ENCODE measurements at regions not wholly inside any gene's neighbourhood (a gene's known extent, or its start where the extent isn't known, plus 50 kb on each side); places are given as distances from the start of the nearest gene placed in this dataset.

DNA sequence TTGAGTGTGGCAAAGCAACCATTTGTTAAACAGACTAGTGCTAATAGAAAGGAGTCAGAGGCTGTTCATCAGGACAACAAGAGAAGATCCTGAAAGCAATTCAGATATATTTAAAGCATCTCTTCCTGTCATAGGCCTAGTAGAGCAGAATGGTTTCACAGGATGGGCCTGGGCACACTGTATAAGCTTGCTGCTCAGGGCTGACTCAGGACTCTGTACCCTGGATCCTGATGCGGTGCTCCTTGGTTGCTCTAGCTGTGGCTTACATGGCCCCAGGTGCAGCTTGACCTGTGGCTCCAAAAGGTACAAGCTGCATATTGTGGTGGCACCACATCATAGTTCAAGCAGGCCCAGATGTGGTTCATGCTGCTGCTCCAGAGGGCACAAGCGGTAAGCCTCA, 313.4 kb downstream of the ETNK1 start:
- DNase-seq, result no peak
- no peak overlapping the region for H3K27ac Mint-ChIP-seq
- no peaks in the 10 kb centered on the region for H3K4me1 Mint-ChIP-seq
- H3K27me3 Mint-ChIP-seq (ENCODE audit: low read depth in 3 of 3), result no peaks in the 10 kb centered on the region
- H3K4me3 Mint-ChIP-seq, result no peak overlapping the region
- peaks cover 2 to 6% (median 2%) of the 10 kb centered on the region in 6 donors for H3K9me3 Mint-ChIP-seq
- H3K36me3 Mint-ChIP-seq, result no peaks in the 10 kb centered on the region

DNA sequence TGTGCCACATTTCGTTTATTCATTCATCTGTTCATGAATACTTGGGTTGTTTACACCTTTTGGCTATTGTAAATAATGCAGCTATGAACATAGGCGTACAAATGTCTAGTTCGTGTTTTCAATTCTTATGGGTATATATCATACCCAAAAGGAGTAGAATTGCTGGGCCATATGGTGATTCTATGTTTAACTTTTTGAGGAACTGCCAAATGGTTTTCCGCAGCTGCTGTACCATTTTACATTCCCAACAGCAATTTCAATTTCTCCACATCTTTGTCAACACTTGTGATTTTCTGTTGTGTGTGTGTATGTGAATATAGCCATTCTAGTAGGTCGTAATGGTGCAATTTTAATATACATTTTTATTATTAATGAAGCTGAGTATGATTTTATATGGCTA, 326.2 kb downstream of the ETNK1 start:
- H3K36me3 Mint-ChIP-seq, result no peaks in the 10 kb centered on the region
- no peak for DNase-seq
- no peak overlapping the region for H3K27ac Mint-ChIP-seq
- peaks cover 0 to 4% (median 2%) of the 10 kb centered on the region in 6 donors for H3K9me3 Mint-ChIP-seq
- H3K4me1 Mint-ChIP-seq, result no peaks in the 10 kb centered on the region
- no peak overlapping the region for H3K4me3 Mint-ChIP-seq
- H3K27me3 Mint-ChIP-seq (ENCODE audit: low read depth in 3 of 3), result peaks cover 0 to 2% (median 0%) of the 10 kb centered on the region in 3 donors

DNA sequence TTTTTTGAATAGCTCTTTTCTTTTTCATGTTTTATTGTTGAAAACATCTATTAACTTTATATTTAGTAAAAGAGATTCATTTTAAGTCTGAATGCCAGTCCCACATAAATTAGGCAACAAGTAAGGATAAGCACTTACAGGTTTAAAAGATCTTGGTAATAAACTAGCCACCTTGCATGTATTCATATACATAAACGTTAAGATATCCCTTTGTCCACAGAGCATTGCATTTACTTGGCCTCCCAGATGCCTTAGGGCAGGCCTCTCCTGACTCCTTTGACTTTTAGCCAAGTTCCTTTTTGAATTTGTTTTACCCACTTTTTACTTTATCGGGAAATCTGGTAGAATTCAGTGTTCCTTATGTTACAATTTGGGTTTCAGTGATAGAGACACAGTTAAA, 331.7 kb downstream of the ETNK1 start:
- Mint-ChIP-seq H3K9me3 (peaks cover 0 to 5% (median 4%) of the 10 kb centered on the region in 6 donors), H3K27ac (no peak overlapping the region), H3K36me3 (no peaks in the 10 kb centered on the region), H3K4me1 (no peaks in the 10 kb centered on the region), H3K4me3 (no peak overlapping the region), H3K27me3 (ENCODE audit: low read depth in 3 of 3) (peaks cover 0 to 3% (median 2%) of the 10 kb centered on the region in 3 donors)
- DNase-seq, result no peak

DNA sequence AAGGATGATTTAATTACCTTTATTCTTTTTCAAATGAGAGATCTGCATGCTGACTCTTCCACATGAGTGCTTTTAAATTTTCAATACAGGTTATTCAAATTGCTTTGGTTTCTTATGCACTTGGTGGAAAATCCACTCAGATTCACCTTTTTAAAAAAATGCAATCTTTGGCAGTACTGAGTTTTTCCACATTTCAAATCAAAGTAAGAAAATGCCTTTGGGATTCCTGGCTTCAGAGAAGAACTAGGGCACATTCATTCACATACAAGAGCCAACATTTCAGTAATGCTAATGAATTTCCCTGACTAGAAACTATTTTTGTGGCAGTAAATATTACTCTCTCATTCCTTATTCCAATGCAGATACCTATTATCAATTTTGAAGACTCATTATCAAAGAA, 342.2 kb downstream of the ETNK1 start:
- Mint-ChIP-seq H3K27ac (no peak overlapping the region), H3K36me3 (peaks cover 0 to 3% (median 0%) of the 10 kb centered on the region in 3 donors), H3K9me3 (peaks cover 0 to 3% (median 0%) of the 10 kb centered on the region in 6 donors), H3K4me3 (no peak overlapping the region), H3K27me3 (ENCODE audit: low read depth in 3 of 3) (peaks cover 0 to 3% (median 0%) of the 10 kb centered on the region in 3 donors), H3K4me1 (no peaks in the 10 kb centered on the region)
- no peak for DNase-seq

DNA sequence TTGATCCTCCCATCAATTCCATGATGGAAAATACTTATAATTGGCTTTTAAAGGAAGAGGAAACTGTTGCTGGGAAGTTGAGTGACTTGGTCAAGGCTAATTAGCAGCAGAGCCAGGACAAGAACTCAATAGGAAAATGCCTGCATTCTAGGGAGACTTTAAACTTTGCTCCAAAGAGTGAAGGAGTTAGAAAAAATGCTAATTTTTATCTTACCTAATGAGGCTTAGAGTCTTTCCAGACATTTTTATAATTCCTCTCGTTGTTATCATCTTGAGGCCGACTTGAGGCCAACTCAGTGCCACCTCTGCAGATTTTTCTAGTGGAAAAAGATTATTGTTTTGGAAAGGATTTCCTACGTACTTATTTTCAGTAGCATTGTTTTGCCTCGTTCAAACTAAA, 344.6 kb downstream of the ETNK1 start:
- Mint-ChIP-seq H3K27me3 (ENCODE audit: low read depth in 3 of 3) (peaks cover 0 to 3% (median 3%) of the 10 kb centered on the region in 3 donors), H3K4me1 (no peaks in the 10 kb centered on the region), H3K27ac (no peak overlapping the region), H3K36me3 (peaks cover 0 to 3% (median 0%) of the 10 kb centered on the region in 3 donors), H3K9me3 (peaks cover 0 to 3% (median 0%) of the 10 kb centered on the region in 6 donors), H3K4me3 (no peak overlapping the region)
- no peak for DNase-seq

DNA sequence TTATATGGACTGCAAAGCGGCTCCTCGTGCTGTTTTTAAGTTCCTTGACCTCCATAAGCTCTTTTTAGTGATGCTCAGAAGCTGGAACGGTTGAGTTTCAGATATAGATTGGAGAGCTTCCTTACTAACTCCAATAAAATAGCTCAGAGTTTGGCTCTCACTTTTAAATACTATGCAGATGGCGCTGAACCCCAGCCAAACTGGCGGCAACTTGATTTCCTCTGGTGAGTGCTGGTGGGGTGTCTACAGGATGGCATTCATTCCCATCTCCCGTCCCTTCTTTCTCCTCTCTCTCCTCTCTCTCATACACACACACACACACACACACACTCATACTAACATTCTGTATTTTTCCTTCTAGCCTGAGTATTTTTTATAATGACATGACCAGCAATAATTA, 346.3 kb downstream of the ETNK1 start:
- Mint-ChIP-seq H3K4me3 (no peak overlapping the region), H3K27ac (no peak overlapping the region), H3K4me1 (no peaks in the 10 kb centered on the region), H3K9me3 (peaks cover 0 to 3% (median 0%) of the 10 kb centered on the region in 6 donors), H3K27me3 (ENCODE audit: low read depth in 3 of 3) (peaks cover 0 to 3% (median 2%) of the 10 kb centered on the region in 3 donors), H3K36me3 (no peaks in the 10 kb centered on the region)
- DNase-seq, result no peak

DNA sequence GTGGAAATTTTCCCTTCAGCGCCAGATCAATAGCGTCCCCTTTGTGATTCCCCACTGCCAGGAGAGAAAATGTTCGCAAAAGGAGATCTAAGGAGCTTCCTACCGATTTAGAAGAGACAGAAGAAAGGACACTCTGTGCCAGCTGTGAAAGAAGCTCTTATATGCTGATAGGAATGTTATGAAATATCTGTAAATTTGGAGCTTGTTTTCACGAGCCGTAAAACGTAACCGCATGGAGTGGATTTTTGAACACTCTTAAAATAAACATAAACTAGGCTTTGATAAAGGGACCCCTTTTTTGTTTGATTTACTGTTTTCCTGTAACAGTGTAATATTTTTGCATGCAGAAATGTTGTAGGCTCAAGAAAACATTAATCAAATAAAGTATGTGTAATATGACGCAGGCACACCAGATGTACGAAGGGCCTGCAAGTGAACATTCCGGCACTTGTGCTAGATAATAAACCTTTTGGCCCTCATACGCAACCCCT, 346.8 kb downstream of the ETNK1 start:
- Mint-ChIP-seq H3K9me3 (peaks cover 0 to 3% (median 0%) of the 10 kb centered on the region in 6 donors), H3K4me3 (no peak overlapping the region), H3K27me3 (ENCODE audit: low read depth in 3 of 3) (peaks cover 0 to 3% (median 2%) of the 10 kb centered on the region in 3 donors), H3K27ac (no peak overlapping the region), H3K4me1 (no peaks in the 10 kb centered on the region), H3K36me3 (no peaks in the 10 kb centered on the region)
- DNase-seq, result no peak

DNA sequence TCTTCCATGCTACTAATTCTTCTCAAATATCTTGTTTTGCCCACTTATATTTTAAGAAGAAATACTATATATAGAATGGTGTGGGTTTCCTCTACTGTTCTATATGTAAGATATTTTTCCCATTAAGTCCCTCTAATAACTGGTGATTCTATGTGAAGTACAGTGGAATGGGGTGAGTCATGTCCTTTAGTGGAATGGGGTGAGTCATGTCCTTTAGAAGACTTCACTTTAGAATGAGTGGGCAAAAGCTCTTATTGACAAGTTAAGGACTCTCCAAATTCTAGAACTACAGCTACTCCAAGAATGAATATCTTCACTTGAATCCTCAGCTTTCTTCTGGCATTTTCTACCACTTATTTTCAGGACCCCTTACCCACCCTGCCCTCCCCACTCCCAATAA, 349.9 kb downstream of the ETNK1 start:
- Mint-ChIP-seq H3K27me3 (ENCODE audit: low read depth in 3 of 3) (peaks cover 3 to 6% (median 6%) of the 10 kb centered on the region in 3 donors), H3K4me3 (no peak overlapping the region), H3K36me3 (no peaks in the 10 kb centered on the region), H3K9me3 (peaks cover 0 to 6% (median 0%) of the 10 kb centered on the region in 6 donors), H3K4me1 (no peaks in the 10 kb centered on the region), H3K27ac (no peak overlapping the region)
- no peak for DNase-seq

DNA sequence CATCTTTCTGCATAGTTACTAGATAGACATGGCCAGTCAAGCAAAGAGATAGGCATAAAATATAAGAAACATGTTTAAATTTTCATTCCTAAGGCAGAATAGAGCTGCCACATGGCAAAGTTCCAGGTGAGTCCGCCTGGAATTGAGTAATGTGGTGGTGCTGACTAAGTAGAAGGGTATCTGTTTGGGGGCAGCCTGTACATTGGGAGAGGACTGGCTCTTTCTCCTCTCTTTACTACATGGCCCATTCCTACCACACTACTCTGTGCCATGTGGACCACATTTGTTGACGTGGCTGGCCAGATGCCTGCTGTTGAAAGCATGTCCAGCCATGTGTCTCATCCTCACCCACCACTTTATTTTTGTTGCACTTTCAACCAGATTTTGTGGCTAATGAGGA, 354.0 kb downstream of the ETNK1 start:
- Mint-ChIP-seq H3K9me3 (peaks cover 0 to 3% (median 0%) of the 10 kb centered on the region in 6 donors), H3K27me3 (ENCODE audit: low read depth in 3 of 3) (peaks cover 1 to 6% (median 6%) of the 10 kb centered on the region in 3 donors), H3K27ac (no peak overlapping the region), H3K4me3 (no peak overlapping the region), H3K4me1 (no peaks in the 10 kb centered on the region), H3K36me3 (no peaks in the 10 kb centered on the region)
- no peak for DNase-seq

DNA sequence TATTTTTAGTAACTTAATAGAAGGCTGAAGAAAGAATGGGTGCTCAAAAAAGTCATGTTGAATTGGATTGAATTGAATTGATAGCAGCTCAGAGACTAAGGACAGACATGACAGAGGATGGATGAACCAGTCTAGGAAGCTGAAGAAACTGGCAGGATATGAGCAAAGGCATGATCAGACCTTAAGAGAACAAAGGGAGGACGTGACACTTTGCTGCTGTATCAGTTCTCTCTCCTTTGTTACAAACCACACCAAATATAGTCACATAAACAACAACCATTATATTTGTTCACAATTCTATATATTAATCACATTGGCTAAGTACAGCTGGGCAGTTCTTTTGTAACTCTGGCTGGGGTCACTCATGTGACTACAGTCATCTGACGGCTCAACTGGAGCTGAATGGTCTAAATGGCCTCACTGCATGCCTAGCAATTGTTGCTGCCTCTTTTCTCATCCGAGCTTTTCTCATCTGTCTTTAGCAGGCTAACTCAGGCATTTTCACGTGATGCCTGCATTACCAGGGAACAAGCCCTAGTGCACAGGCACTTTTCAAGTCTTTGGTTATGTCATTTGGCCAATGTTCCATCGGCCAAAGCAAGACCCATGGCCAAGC, 355.0 kb downstream of the ETNK1 start:
- peaks cover 0 to 6% (median 6%) of the 10 kb centered on the region in 3 donors for H3K27me3 Mint-ChIP-seq (ENCODE audit: low read depth in 3 of 3)
- no peak overlapping the region for H3K4me3 Mint-ChIP-seq
- no peaks in the 10 kb centered on the region for H3K4me1 Mint-ChIP-seq
- peaks cover 0 to 3% (median 0%) of the 10 kb centered on the region in 6 donors for H3K9me3 Mint-ChIP-seq
- H3K36me3 Mint-ChIP-seq, result no peaks in the 10 kb centered on the region
- DNase-seq, result no peak
- no peak overlapping the region for H3K27ac Mint-ChIP-seq

DNA sequence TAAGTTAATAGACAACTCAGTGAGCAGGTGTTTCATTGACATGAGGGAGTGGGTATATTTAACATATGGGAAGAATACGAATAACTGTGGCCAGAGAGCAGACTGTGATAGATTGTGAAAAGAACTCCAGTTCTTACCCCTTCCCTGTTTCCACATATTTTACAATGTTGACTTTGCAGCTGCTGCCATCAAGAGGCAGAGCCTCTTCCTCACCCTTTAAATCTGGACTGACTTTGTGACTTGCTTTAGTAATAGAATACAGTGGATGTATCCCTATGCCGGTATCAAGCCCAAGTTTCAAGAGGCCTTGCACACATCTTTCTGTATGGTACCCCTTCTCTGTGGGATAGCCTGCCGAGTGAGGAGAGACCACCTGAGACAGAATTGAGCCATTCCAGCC, 356.7 kb downstream of the ETNK1 start:
- H3K4me1 Mint-ChIP-seq, result no peaks in the 10 kb centered on the region
- H3K36me3 Mint-ChIP-seq, result no peaks in the 10 kb centered on the region
- H3K4me3 Mint-ChIP-seq, result no peak overlapping the region
- no peak overlapping the region for H3K27ac Mint-ChIP-seq
- H3K27me3 Mint-ChIP-seq (ENCODE audit: low read depth in 3 of 3), result peaks cover 2 to 6% (median 4%) of the 10 kb centered on the region in 3 donors
- DNase-seq, result no peak
- H3K9me3 Mint-ChIP-seq, result peaks cover 0 to 3% (median 0%) of the 10 kb centered on the region in 6 donors

DNA sequence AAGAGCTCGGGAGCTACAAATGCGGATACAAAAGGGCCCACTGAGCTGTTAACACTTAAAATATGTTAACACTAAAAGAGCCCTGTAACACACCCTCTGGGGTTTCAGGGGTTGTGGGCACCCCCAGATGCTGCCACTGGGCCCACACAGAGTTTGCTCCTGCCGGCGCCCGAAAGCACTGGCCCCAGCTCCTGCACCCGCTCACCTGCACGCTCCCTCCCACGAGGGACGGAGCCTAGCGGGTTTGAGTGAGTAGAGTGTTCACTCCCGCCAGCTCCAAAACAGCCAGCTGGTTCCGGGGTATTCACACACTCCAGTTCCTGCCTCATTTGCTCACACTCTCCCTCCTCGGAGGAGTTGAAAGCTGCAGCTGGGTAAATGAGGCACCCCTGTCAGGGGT, 357.7 kb downstream of the ETNK1 start:
- no peak overlapping the region for H3K4me3 Mint-ChIP-seq
- H3K27ac Mint-ChIP-seq, result no peak overlapping the region
- peaks cover 0 to 3% (median 0%) of the 10 kb centered on the region in 6 donors for H3K9me3 Mint-ChIP-seq
- no peaks in the 10 kb centered on the region for H3K4me1 Mint-ChIP-seq
- peaks cover 2 to 5% (median 2%) of the 10 kb centered on the region in 3 donors for H3K27me3 Mint-ChIP-seq (ENCODE audit: low read depth in 3 of 3)
- DNase-seq, result no peak
- H3K36me3 Mint-ChIP-seq, result no peaks in the 10 kb centered on the region

DNA sequence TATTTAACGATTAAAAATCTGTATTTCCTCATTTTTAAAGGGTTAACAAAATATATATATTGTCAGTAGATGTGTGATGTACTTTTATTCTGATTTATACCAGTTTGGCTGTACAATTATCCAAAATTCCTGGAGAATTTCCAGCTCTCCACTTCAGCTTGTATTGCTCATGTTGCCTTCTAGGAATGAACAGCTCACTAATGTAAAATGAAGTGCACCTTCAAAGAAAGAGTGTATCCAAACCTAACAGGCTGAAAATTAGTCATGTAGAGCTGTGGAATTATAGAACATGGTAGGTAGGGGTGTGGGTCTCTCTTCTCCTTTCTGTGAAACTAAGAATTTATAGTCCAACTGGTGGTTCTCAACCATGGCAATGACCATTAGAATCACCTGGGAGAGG, 362.0 kb downstream of the ETNK1 start:
- DNase-seq, result no peak
- no peak overlapping the region for H3K27ac Mint-ChIP-seq
- H3K27me3 Mint-ChIP-seq (ENCODE audit: low read depth in 3 of 3), result peaks cover 0 to 2% (median 0%) of the 10 kb centered on the region in 3 donors
- no peaks in the 10 kb centered on the region for H3K36me3 Mint-ChIP-seq
- no peaks in the 10 kb centered on the region for H3K4me1 Mint-ChIP-seq
- peaks cover 0 to 2% (median 0%) of the 10 kb centered on the region in 6 donors for H3K9me3 Mint-ChIP-seq
- no peak overlapping the region for H3K4me3 Mint-ChIP-seq

DNA sequence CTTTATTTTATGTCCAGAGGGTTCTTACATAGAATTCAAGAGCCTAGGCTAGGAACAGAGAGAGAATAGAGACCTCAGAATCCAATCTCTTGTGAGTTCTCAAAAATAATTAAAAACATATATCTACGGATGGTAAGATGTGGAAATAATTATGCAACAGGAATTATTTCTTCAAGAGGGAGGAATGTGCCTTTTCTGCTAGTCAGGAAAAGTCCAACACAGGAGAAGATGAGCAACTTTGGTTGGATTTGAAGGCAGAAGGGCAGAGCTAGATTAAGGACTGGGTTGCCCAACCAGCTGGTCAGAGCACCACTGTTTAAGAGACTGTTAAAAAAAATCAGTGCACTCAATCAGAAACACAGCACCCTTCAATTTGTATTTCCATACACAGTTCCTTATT, 365.5 kb downstream of the ETNK1 start:
- Mint-ChIP-seq H3K27ac (no peak overlapping the region), H3K4me3 (no peak overlapping the region)

More for the DNA sequence above, 365.5 kb downstream of the ETNK1 start:
- DNase-seq, result no peak
- Mint-ChIP-seq H3K27me3 (ENCODE audit: low read depth in 3 of 3) (peaks cover 2 to 5% (median 3%) of the 10 kb centered on the region in 3 donors), H3K36me3 (no peaks in the 10 kb centered on the region), H3K9me3 (peaks cover 0 to 2% (median 0%) of the 10 kb centered on the region in 6 donors), H3K4me1 (no peaks in the 10 kb centered on the region)

Measured in immature natural killer cell (primary cell).